Prostate gland (tissue), 2 donors: ENCODE measurements at regions not wholly inside any gene's neighbourhood (a gene's known extent, or its start where the extent isn't known, plus 50 kb on each side); places are given as distances from the start of the nearest gene placed in this dataset.
A peak's percentile ranks its signal among the peaks of the same experiment; 100 is the strongest.

Source experiments
- DNase-seq: peaks from one replicate; pipeline ENCODE4 v3.0.0-alpha.2; 2019; ENCODE audit warnings: low spot score
- H3K27ac ChIP-seq, 2 donors: fragments of 200-600 bp; sonication (generic); 2 replicates each; pipeline ENCODE4 v1.5.1; 2017 to 2019
- H3K27me3 ChIP-seq: fragments of 200-600 bp; sonication (generic); replicated peaks from 2 replicates; pipeline ENCODE4 v1.5.1; 2019; ENCODE audit not compliant: insufficient read depth
- H3K36me3 ChIP-seq, 2 donors: fragments of 200-600 bp; sonication (generic); 1 replicate in 1 of 2; 2 replicates in 1 of 2; pipeline versions ENCODE4 v1.5.1 to v1.8.1; 2017 to 2019
- H3K4me1 ChIP-seq: fragments of 200-600 bp; sonication (generic); replicated peaks from 2 replicates; pipeline ENCODE4 v1.5.1; 2019
- H3K4me3 ChIP-seq, 2 donors: fragments of 200-600 bp; sonication (generic); 2 replicates each; pipeline ENCODE4 v1.5.1; 2017 to 2019
- H3K9me3 ChIP-seq: fragments of 200-600 bp; sonication (generic); 2 replicates; pipeline ENCODE4 v1.5.1; 2017
- CTCF ChIP-seq, 4 experiments: fragments of 200-600 bp in 2 of 4; fragments of 450-650 bp in 2 of 4; sonication (generic) in 2 of 4; IDR thresholded peaks; 1 replicate in 3 of 4; 2 replicates in 1 of 4; pipeline ENCODE4 v1.5.1; 2016 to 2019; ENCODE audit warnings: antibody characterized with exemption in 4 of 4, mild to moderate bottlenecking in 2 of 4, moderate library complexity in 2 of 4
- POLR2A ChIP-seq: fragments of 450-650 bp; IDR thresholded peaks from one replicate; pipeline ENCODE4 v1.6.1; 2016; ENCODE audit warnings: antibody characterized with exemption, mild to moderate bottlenecking
- POLR2AphosphoS5 ChIP-seq: sonication (generic); formaldehyde crosslinking; IDR thresholded peaks from one replicate; pipeline ENCODE4 v1.6.1; 2017; ENCODE audit warnings: antibody characterized with exemption
- WGBS: methylation state at CpG from one replicate; pipeline ENCODE4 v1.1.5; 2018; 5-methylcytosine and 5-hydroxymethylcytosine counted together
- intact Hi-C: fragments of 100-400 bp; cut with DNase I; formaldehyde crosslinking; loops from one replicate; pipeline ENCODE4 v1.14.2; 2022

GRCh38 chrY:7447881-7448516 is 536.4 kb upstream of the AMELY start:
- no peaks in the 10 kb centered on the region for H3K9me3 ChIP-seq
- no peak overlapping the region for H3K27ac ChIP-seq
- TF ChIP-seq POLR2AphosphoS5: no peak
- no peak for TF ChIP-seq CTCF (IDR thresholded peaks at IDR 0.05)
- no peak for TF ChIP-seq POLR2A
- intact Hi-C loops: no loop called here
- 74% methylated on average over 8 of the region's 8 CpGs for WGBS
- H3K36me3 ChIP-seq: no peaks in the 10 kb centered on the region
- no peaks in the 10 kb centered on the region for H3K4me1 ChIP-seq
- no peak overlapping the region for H3K4me3 ChIP-seq
- no peaks in the 10 kb centered on the region for H3K27me3 ChIP-seq
- DNase-seq: no peak

- intact Hi-C loops: no loop called here
These were observed 532.6 kb upstream of the AMELY start for GRCh38 chrY:7444141-7444540.

GRCh38 chrY:7440796-7441530 is 529.4 kb upstream of the AMELY start:
- Histone ChIP-seq H3K4me1 (no peaks in the 10 kb centered on the region), H3K27me3 (no peaks in the 10 kb centered on the region), H3K27ac (no peak overlapping the region), H3K9me3 (no peaks in the 10 kb centered on the region), H3K4me3 (no peak overlapping the region), H3K36me3 (no peaks in the 10 kb centered on the region)
- DNase-seq: no peak
- no peak for TF ChIP-seq POLR2A
- TF ChIP-seq POLR2AphosphoS5: peak; percentile 8
- TF ChIP-seq CTCF (IDR thresholded peaks at IDR 0.05): no peak
- 18% methylated on average over 4 of the region's 4 CpGs for WGBS
- intact Hi-C loops: no loop called here

More at GRCh38 chrY:7444141-7444540, 532.6 kb upstream of the AMELY start:
- no peak for TF ChIP-seq POLR2AphosphoS5
- TF ChIP-seq POLR2A: no peak
- no peak for TF ChIP-seq CTCF (IDR thresholded peaks at IDR 0.05)
- DNase-seq: no peak
- Histone ChIP-seq H3K9me3 (no peaks in the 10 kb centered on the region), H3K27ac (no peak overlapping the region), H3K27me3 (no peaks in the 10 kb centered on the region), H3K4me3 (no peak overlapping the region), H3K4me1 (no peaks in the 10 kb centered on the region), H3K36me3 (no peaks in the 10 kb centered on the region)
- WGBS: 64% methylated on average over 3 of the region's 3 CpGs

GRCh38 chrY:7437086-7437485 is 525.5 kb upstream of the AMELY start:
- no peaks in the 10 kb centered on the region for H3K4me1 ChIP-seq
- H3K36me3 ChIP-seq: no peaks in the 10 kb centered on the region
- intact Hi-C loops: no loop called here
- no peak for DNase-seq
- no peaks in the 10 kb centered on the region for H3K27me3 ChIP-seq
- no peak overlapping the region for H3K27ac ChIP-seq
- no peak for TF ChIP-seq POLR2A
- TF ChIP-seq POLR2AphosphoS5: no peak
- TF ChIP-seq CTCF (IDR thresholded peaks at IDR 0.05): no peak
- H3K9me3 ChIP-seq: no peaks in the 10 kb centered on the region
- 100% methylated on average over 1 of the region's 1 CpG for WGBS
- no peak overlapping the region for H3K4me3 ChIP-seq
